ENCODE measurements at regions not wholly inside any gene's neighbourhood (a gene's known extent, or its start where the extent isn't known, plus 50 kb on each side); places are given as distances from the start of the nearest gene placed in this dataset.

- Histone ChIP-seq H3K9me2 (no peaks in the 10 kb centered on the region), H3F3A (replicated peaks; ENCODE audit: insufficient read depth) (no peaks in the 10 kb centered on the region), H3K27me3 (ENCODE audit: insufficient read depth) (no peaks in the 10 kb centered on the region), H3K4me2 (no peak overlapping the region), H3K9ac (no peak overlapping the region), H3K36me3 (replicated peaks in 1 of 2; ENCODE audit: control insufficient read depth in 1 of 2, insufficient read depth in 2 of 2, low read length in 1 of 2) (no peaks in the 10 kb centered on the region), H2AFZ (ENCODE audit: low read depth) (no peak overlapping the region), H3K27ac (ENCODE audit: low read depth in 2 of 2, low read length in 1 of 2) (no peak overlapping the region), H3K4me1 (ENCODE audit: control insufficient read depth in 1 of 2, insufficient read depth in 2 of 2, low read depth in 1 of 2, low read length in 1 of 2) (peaks cover 0 to 3% of the 10 kb centered on the region in 2 experiments; a peak in 1 of 4 replicates), H4K20me1 (ENCODE audit: insufficient read depth) (no peaks in the 10 kb centered on the region), H3K9me3 (no peaks in the 10 kb centered on the region; the same call in 1 of the 2 replicates), H3K4me3 (ENCODE audit: low read depth in 2 of 2, low read length in 1 of 2) (no peak overlapping the region), H3K79me2 (ENCODE audit: insufficient read depth) (no peaks in the 10 kb centered on the region)
- DNase-seq: no peak
- CTCF ChIA-PET: no interaction called here
- TF ChIP-seq RAD21 (IDR thresholded peaks at IDR 0.05; ENCODE audit: low read length): no peak
- POLR2A ChIA-PET: no interaction called here
- 52% methylated on average over 6 of the region's 6 CpGs for WGBS (ENCODE audit: low lambda C conversion rate)
These were observed 54.4 kb upstream of the BTG1 start for GRCh38 chr12:92199819-92200576.

- 44% methylated on average over 4 of the region's 4 CpGs for WGBS (ENCODE audit: low lambda C conversion rate)
- no peaks in the 10 kb centered on the region for H3F3A ChIP-seq (replicated peaks; ENCODE audit: insufficient read depth)
These were observed 52.2 kb upstream of the BTG1 start for GRCh38 chr12:92197815-92198214.

More at GRCh38 chr12:92197815-92198214, 52.2 kb upstream of the BTG1 start:
- Histone ChIP-seq H2AFZ (ENCODE audit: low read depth) (no peak overlapping the region), H4K20me1 (ENCODE audit: insufficient read depth) (no peaks in the 10 kb centered on the region), H3K27ac (ENCODE audit: low read depth in 2 of 2, low read length in 1 of 2) (no peak overlapping the region), H3K9me3 (no peaks in the 10 kb centered on the region; the same call in 1 of the 2 replicates), H3K4me3 (ENCODE audit: low read depth in 2 of 2, low read length in 1 of 2) (no peak overlapping the region), H3K4me2 (no peak overlapping the region), H3K9me2 (no peaks in the 10 kb centered on the region), H3K9ac (no peak overlapping the region), H3K27me3 (ENCODE audit: insufficient read depth) (no peaks in the 10 kb centered on the region), H3K79me2 (ENCODE audit: insufficient read depth) (no peaks in the 10 kb centered on the region), H3K36me3 (replicated peaks in 1 of 2; ENCODE audit: control insufficient read depth in 1 of 2, insufficient read depth in 2 of 2, low read length in 1 of 2) (no peaks in the 10 kb centered on the region), H3K4me1 (ENCODE audit: control insufficient read depth in 1 of 2, insufficient read depth in 2 of 2, low read depth in 1 of 2, low read length in 1 of 2) (peaks cover 0 to 9% of the 10 kb centered on the region in 2 experiments; a peak in 3 of 4 replicates)
- ChIA-PET POLR2A (no interaction called here), CTCF (no interaction called here)
- TF ChIP-seq MEF2A (IDR thresholded peaks at IDR 0.05; ENCODE audit: borderline replicate concordance, low read depth) (no peak), YY1 (IDR thresholded peaks at IDR 0.05; ENCODE audit: low read depth) (no peak), NFIC (IDR thresholded peaks at IDR 0.05; ENCODE audit: borderline replicate concordance) (no peak), MXI1 (IDR thresholded peaks at IDR 0.05; ENCODE audit: low read depth, low read length) (no peak), ELF1 (IDR thresholded peaks at IDR 0.05) (no peak), EZH2phosphoT487 (IDR thresholded peaks at IDR 0.05; ENCODE audit: borderline replicate concordance, low read depth) (no peak), EP300 (IDR thresholded peaks at IDR 0.05; ENCODE audit: borderline replicate concordance in 1 of 2, low read depth in 1 of 2, low read length in 1 of 2) (no peak), TCF12 (IDR thresholded peaks at IDR 0.05) (no peak), ZBTB33 (IDR thresholded peaks at IDR 0.05; ENCODE audit: borderline replicate concordance, low read depth) (no peak), POLR2AphosphoS5 (IDR thresholded peaks at IDR 0.05; ENCODE audit: low read depth, low read length) (no peak), CHD2 (IDR thresholded peaks at IDR 0.05; ENCODE audit: low read length, partially characterized antibody) (no peak), GATA2 (CRISPR knock-in tag; IDR thresholded peaks at IDR 0.05) (no peak), JUND (IDR thresholded peaks at IDR 0.05) (no peak), TEAD4 (IDR thresholded peaks at IDR 0.05; ENCODE audit: borderline replicate concordance, insufficient read depth) (no peak), GABPA (IDR thresholded peaks at IDR 0.05; ENCODE audit: low read depth) (no peak)
- TF ChIP-seq, protein P1, sequence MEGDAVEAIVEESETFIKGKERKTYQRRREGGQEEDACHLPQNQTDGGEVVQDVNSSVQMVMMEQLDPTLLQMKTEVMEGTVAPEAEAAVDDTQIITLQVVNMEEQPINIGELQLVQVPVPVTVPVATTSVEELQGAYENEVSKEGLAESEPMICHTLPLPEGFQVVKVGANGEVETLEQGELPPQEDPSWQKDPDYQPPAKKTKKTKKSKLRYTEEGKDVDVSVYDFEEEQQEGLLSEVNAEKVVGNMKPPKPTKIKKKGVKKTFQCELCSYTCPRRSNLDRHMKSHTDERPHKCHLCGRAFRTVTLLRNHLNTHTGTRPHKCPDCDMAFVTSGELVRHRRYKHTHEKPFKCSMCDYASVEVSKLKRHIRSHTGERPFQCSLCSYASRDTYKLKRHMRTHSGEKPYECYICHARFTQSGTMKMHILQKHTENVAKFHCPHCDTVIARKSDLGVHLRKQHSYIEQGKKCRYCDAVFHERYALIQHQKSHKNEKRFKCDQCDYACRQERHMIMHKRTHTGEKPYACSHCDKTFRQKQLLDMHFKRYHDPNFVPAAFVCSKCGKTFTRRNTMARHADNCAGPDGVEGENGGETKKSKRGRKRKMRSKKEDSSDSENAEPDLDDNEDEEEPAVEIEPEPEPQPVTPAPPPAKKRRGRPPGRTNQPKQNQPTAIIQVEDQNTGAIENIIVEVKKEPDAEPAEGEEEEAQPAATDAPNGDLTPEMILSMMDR (IDR thresholded peaks at IDR 0.05): no peak
- TF ChIP-seq, protein P2, sequence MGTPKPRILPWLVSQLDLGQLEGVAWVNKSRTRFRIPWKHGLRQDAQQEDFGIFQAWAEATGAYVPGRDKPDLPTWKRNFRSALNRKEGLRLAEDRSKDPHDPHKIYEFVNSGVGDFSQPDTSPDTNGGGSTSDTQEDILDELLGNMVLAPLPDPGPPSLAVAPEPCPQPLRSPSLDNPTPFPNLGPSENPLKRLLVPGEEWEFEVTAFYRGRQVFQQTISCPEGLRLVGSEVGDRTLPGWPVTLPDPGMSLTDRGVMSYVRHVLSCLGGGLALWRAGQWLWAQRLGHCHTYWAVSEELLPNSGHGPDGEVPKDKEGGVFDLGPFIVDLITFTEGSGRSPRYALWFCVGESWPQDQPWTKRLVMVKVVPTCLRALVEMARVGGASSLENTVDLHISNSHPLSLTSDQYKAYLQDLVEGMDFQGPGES (IDR thresholded peaks at IDR 0.05; ENCODE audit: low read depth, low read length): no peak
- TF ChIP-seq, protein P3, sequence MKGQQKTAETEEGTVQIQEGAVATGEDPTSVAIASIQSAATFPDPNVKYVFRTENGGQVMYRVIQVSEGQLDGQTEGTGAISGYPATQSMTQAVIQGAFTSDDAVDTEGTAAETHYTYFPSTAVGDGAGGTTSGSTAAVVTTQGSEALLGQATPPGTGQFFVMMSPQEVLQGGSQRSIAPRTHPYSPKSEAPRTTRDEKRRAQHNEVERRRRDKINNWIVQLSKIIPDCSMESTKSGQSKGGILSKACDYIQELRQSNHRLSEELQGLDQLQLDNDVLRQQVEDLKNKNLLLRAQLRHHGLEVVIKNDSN (IDR thresholded peaks at IDR 0.05; ENCODE audit: borderline replicate concordance, low read depth): no peak
- TF ChIP-seq, protein P4, sequence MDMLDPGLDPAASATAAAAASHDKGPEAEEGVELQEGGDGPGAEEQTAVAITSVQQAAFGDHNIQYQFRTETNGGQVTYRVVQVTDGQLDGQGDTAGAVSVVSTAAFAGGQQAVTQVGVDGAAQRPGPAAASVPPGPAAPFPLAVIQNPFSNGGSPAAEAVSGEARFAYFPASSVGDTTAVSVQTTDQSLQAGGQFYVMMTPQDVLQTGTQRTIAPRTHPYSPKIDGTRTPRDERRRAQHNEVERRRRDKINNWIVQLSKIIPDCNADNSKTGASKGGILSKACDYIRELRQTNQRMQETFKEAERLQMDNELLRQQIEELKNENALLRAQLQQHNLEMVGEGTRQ (IDR thresholded peaks at IDR 0.05; ENCODE audit: borderline replicate concordance, low read depth, low read length): no peak
- TF ChIP-seq, protein P5, sequence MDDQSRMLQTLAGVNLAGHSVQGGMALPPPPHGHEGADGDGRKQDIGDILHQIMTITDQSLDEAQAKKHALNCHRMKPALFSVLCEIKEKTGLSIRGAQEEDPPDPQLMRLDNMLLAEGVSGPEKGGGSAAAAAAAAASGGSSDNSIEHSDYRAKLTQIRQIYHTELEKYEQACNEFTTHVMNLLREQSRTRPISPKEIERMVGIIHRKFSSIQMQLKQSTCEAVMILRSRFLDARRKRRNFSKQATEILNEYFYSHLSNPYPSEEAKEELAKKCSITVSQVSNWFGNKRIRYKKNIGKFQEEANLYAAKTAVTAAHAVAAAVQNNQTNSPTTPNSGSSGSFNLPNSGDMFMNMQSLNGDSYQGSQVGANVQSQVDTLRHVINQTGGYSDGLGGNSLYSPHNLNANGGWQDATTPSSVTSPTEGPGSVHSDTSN (IDR thresholded peaks at IDR 0.05): no peak
- DNase-seq: no peak
